Gastroesophageal sphincter (tissue), 2 donors: ENCODE measurements at regions not wholly inside any gene's neighbourhood (a gene's known extent, or its start where the extent isn't known, plus 50 kb on each side); places are given as distances from the start of the nearest gene placed in this dataset.

ENCODE experiments used
- POLR2A ChIP-seq, 2 donors: fragments of 450-650 bp; IDR thresholded peaks; one replicate each; pipeline ENCODE4 v1.6.1; 2017; ENCODE audit warnings: antibody characterized with exemption in 2 of 2, mild to moderate bottlenecking in 2 of 2, moderate library complexity in 1 of 2
- POLR2AphosphoS5 ChIP-seq: sonication (generic); formaldehyde crosslinking; IDR thresholded peaks from one replicate; pipeline ENCODE4 v1.6.1; 2017; ENCODE audit warnings: antibody characterized with exemption

- TF ChIP-seq POLR2A (IDR thresholded peaks at IDR 0.05) (no peak), POLR2AphosphoS5 (no peak)
These were observed 68.3 kb upstream of the CASZ1 start for GRCh38 chr1:10864776-10865175.
